H1 (cell line): ENCODE measurements at regions not wholly inside any gene's neighbourhood (a gene's known extent, or its start where the extent isn't known, plus 50 kb on each side); places are given as distances from the start of the nearest gene placed in this dataset.

Experiments used
- ATF2 ChIP-seq: IDR thresholded peaks from 2 replicates; pipeline ENCODE4 v1.6.1; 2012; ENCODE audit warnings: low read length, inconsistent platforms
- CHD1 ChIP-seq: IDR thresholded peaks from 2 replicates; pipeline ENCODE4 v1.6.1; 2012; ENCODE audit warnings: low read depth, low read length, improper control_type of control experiment
- RNF2 ChIP-seq: fragments of 200-900, 300-1000 bp; sonication (generic); IDR thresholded peaks from 2 replicates; pipeline ENCODE4 v1.7.1; 2016; ENCODE audit warnings: borderline replicate concordance, low read depth, mild to moderate bottlenecking, antibody characterized with exemption, low read length; ENCODE audit not compliant: poor library complexity, severe bottlenecking; ENCODE audit errors: missing control alignments
- RXRA ChIP-seq: IDR thresholded peaks from 2 replicates; pipeline ENCODE4 v1.6.1; 2011; ENCODE audit warnings: low read depth, mild to moderate bottlenecking, low read length, moderate library complexity; ENCODE audit not compliant: insufficient read depth
- SAP30 ChIP-seq: fragments of 300-600 bp; sonication (generic); IDR thresholded peaks from 2 replicates; pipeline ENCODE4 v1.7.1; 2012; ENCODE audit warnings: low read length, moderate library complexity, mild to moderate bottlenecking, inconsistent platforms; ENCODE audit not compliant: insufficient read depth, insufficient replicate concordance
- SP2 ChIP-seq: IDR thresholded peaks from 2 replicates; pipeline ENCODE4 v1.6.1; 2012; ENCODE audit warnings: mild to moderate bottlenecking, low read length, inconsistent platforms
- USF2 ChIP-seq: IDR thresholded peaks from 2 replicates; pipeline ENCODE4 v1.6.1; 2011; ENCODE audit warnings: low read length, improper control_type of control experiment

- TF ChIP-seq SAP30 (no peak), USF2 (no peak), ATF2 (no peak), CHD1 (no peak), SP2 (no peak), RNF2 (no peak), RXRA (no peak)
These were observed 214.5 kb downstream of the KLF5 start (continued) for GRCh38 chr13:73273276-73273675.
